Neural cell (in vitro differentiated cells): ENCODE measurements at regions not wholly inside any gene's neighbourhood (a gene's known extent, or its start where the extent isn't known, plus 50 kb on each side); places are given as distances from the start of the nearest gene placed in this dataset.

Source experiments
- H2AFZ ChIP-seq: fragments of 200-600, 300-800 bp; sonication (generic), shearing (Covaris generic); 2 replicates; pipeline ENCODE4 v1.6.0; 2014; ENCODE audit warnings: low read depth, mild to moderate bottlenecking, antibody characterized with exemption, low read length, moderate library complexity
- H3F3A ChIP-seq: fragments of 200-600 bp; shearing (Covaris generic); 2 replicates; pipeline ENCODE4 v1.6.1; 2016; ENCODE audit warnings: mild to moderate bottlenecking, moderate library complexity, mixed read lengths, antibody characterized with exemption, low read length; ENCODE audit not compliant: insufficient read depth, poor library complexity, severe bottlenecking
- H3K27ac ChIP-seq: fragments of 200-600, 300-800 bp; sonication (generic), shearing (Covaris generic); 2 replicates; pipeline ENCODE4 v1.5.1; 2014; ENCODE audit warnings: mild to moderate bottlenecking, low read length, moderate library complexity
- H3K27me3 ChIP-seq: fragments of 300-800, 200-600 bp; sonication (generic), shearing (Covaris generic); 2 replicates; pipeline ENCODE4 v1.6.0; 2014; ENCODE audit warnings: mild to moderate bottlenecking, low read depth, low read length, moderate library complexity; ENCODE audit not compliant: insufficient read depth
- H3K36me3 ChIP-seq: fragments of 300-800, 200-600 bp; sonication (generic), shearing (Covaris generic); 2 replicates; pipeline ENCODE4 v1.5.1; 2014; ENCODE audit warnings: mild to moderate bottlenecking, antibody characterized with exemption, low read length, moderate library complexity; ENCODE audit not compliant: insufficient read depth
- H3K4me2 ChIP-seq: fragments of 300-800, 200-600 bp; sonication (generic), shearing (Covaris generic); 2 replicates; pipeline ENCODE4 v1.6.0; 2014; ENCODE audit warnings: mild to moderate bottlenecking, low read length
- H3K4me3 ChIP-seq: fragments of 300-800, 200-600 bp; sonication (generic), shearing (Covaris generic); 2 replicates; pipeline ENCODE4 v1.5.1; 2014; ENCODE audit warnings: mild to moderate bottlenecking, low read length, moderate library complexity
- H3K79me2 ChIP-seq: fragments of 200-600 bp; shearing (Covaris generic); replicated peaks from 2 replicates; pipeline ENCODE4 v1.6.0; 2014; ENCODE audit warnings: mild to moderate bottlenecking, low read length, moderate library complexity; ENCODE audit not compliant: insufficient read depth
- H3K9ac ChIP-seq: fragments of 300-800, 200-600 bp; sonication (generic), shearing (Covaris generic); 2 replicates; pipeline ENCODE4 v1.6.1; 2016; ENCODE audit warnings: mild to moderate bottlenecking, low read length, mixed read lengths
- H3K9me2 ChIP-seq: fragments of 200-600 bp; shearing (Covaris generic); 2 replicates; pipeline ENCODE4 v1.6.1; 2016; ENCODE audit warnings: mild to moderate bottlenecking, low read length, mixed read lengths; ENCODE audit not compliant: insufficient read depth
- H3K9me3 ChIP-seq: fragments of 200-600, 300-800 bp; sonication (generic), shearing (Covaris generic); 2 replicates; pipeline ENCODE4 v1.6.1; 2016; ENCODE audit warnings: mild to moderate bottlenecking, mixed run types, low read length, moderate library complexity, mixed read lengths
- H4K20me1 ChIP-seq: fragments of 200-600 bp; shearing (Covaris generic); 2 replicates; pipeline ENCODE4 v1.6.1; 2016; ENCODE audit warnings: mild to moderate bottlenecking, mixed run types; ENCODE audit not compliant: insufficient read depth
- EP300 ChIP-seq: fragments of 450-650 bp; conservative IDR thresholded peaks from 2 replicates; pipeline ENCODE4 v1.6.1; 2014; ENCODE audit warnings: antibody characterized with exemption, mild to moderate bottlenecking, moderate library complexity; ENCODE audit not compliant: poor library complexity, severe bottlenecking
- EZH2 ChIP-seq: fragments of 200-600, 300-800 bp; shearing (Covaris generic), sonication (generic); IDR thresholded peaks from 2 replicates; pipeline ENCODE4 v1.6.1; 2014; ENCODE audit warnings: antibody characterized with exemption, low read length, borderline replicate concordance, mild to moderate bottlenecking; ENCODE audit not compliant: insufficient read depth, poor library complexity, severe bottlenecking
- MXI1 ChIP-seq: fragments of 450-650 bp; conservative IDR thresholded peaks from 2 replicates; pipeline ENCODE4 v1.6.1; 2014; ENCODE audit warnings: antibody characterized with exemption, mild to moderate bottlenecking; ENCODE audit not compliant: poor library complexity, severe bottlenecking
- POLR2AphosphoS5 ChIP-seq: IDR thresholded peaks from 2 replicates; pipeline ENCODE4 v1.6.1; 2012
- RAD21 ChIP-seq: fragments of 450-650 bp; conservative IDR thresholded peaks from 2 replicates; pipeline ENCODE4 v1.6.1; 2014; ENCODE audit warnings: antibody characterized with exemption, mild to moderate bottlenecking, moderate library complexity
- SMC3 ChIP-seq: fragments of 450-650 bp; conservative IDR thresholded peaks from 2 replicates; pipeline ENCODE4 v1.6.1; 2014; ENCODE audit warnings: antibody characterized with exemption, mild to moderate bottlenecking, moderate library complexity; ENCODE audit not compliant: poor library complexity
- TAF1 ChIP-seq: IDR thresholded peaks from 2 replicates; pipeline ENCODE4 v1.6.1; 2012; ENCODE audit warnings: low read depth
- TF ChIP-seq, protein P1 (sequence below): fragments of 450-650 bp; IDR thresholded peaks from 2 replicates; pipeline ENCODE4 v1.5.1; 2014; ENCODE audit warnings: antibody characterized with exemption, mild to moderate bottlenecking, moderate library complexity; ENCODE audit not compliant: poor library complexity, severe bottlenecking
- TF ChIP-seq, protein P2 (sequence below): IDR thresholded peaks from 2 replicates; pipeline ENCODE4 v1.6.1; 2012; ENCODE audit warnings: borderline replicate concordance

DNA sequence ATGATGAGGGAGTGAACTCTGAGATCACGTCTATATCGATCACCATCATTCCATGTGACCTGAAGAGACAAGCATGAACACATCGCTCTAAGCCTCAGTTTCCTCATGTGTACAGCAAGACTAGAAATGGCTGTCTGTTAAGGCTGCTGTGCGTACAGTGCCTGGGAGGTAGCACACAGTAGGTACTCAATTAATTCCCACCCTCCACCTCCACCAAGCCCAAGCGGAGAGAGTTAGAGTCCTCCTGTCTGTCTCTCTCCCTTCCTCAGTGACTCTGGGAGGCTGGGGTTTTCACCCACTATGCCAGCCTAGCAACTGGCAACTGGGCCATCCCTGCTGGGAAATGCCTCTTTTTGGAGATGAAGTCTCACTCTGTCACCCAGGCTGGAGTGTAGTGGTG is 318.3 kb upstream of the CCL2 start:
- Histone ChIP-seq H3K4me3 (no peak overlapping the region), H3K27me3 (no peaks in the 10 kb centered on the region), H3K4me2 (no peak overlapping the region), H3K79me2 (no peaks in the 10 kb centered on the region), H3F3A (no peaks in the 10 kb centered on the region), H3K27ac (no peak overlapping the region), H3K9ac (no peak overlapping the region), H3K9me2 (no peaks in the 10 kb centered on the region), H3K36me3 (no peaks in the 10 kb centered on the region), H2AFZ (no peak overlapping the region), H4K20me1 (no peaks in the 10 kb centered on the region), H3K9me3 (no peaks in the 10 kb centered on the region)
- TF ChIP-seq POLR2AphosphoS5 (no peak), EZH2 (no peak), SMC3 (no peak), RAD21 (no peak), EP300 (no peak), TAF1 (no peak), MXI1 (no peak)
- TF ChIP-seq, protein P1, sequence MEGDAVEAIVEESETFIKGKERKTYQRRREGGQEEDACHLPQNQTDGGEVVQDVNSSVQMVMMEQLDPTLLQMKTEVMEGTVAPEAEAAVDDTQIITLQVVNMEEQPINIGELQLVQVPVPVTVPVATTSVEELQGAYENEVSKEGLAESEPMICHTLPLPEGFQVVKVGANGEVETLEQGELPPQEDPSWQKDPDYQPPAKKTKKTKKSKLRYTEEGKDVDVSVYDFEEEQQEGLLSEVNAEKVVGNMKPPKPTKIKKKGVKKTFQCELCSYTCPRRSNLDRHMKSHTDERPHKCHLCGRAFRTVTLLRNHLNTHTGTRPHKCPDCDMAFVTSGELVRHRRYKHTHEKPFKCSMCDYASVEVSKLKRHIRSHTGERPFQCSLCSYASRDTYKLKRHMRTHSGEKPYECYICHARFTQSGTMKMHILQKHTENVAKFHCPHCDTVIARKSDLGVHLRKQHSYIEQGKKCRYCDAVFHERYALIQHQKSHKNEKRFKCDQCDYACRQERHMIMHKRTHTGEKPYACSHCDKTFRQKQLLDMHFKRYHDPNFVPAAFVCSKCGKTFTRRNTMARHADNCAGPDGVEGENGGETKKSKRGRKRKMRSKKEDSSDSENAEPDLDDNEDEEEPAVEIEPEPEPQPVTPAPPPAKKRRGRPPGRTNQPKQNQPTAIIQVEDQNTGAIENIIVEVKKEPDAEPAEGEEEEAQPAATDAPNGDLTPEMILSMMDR, result no peak
- TF ChIP-seq, protein P2, sequence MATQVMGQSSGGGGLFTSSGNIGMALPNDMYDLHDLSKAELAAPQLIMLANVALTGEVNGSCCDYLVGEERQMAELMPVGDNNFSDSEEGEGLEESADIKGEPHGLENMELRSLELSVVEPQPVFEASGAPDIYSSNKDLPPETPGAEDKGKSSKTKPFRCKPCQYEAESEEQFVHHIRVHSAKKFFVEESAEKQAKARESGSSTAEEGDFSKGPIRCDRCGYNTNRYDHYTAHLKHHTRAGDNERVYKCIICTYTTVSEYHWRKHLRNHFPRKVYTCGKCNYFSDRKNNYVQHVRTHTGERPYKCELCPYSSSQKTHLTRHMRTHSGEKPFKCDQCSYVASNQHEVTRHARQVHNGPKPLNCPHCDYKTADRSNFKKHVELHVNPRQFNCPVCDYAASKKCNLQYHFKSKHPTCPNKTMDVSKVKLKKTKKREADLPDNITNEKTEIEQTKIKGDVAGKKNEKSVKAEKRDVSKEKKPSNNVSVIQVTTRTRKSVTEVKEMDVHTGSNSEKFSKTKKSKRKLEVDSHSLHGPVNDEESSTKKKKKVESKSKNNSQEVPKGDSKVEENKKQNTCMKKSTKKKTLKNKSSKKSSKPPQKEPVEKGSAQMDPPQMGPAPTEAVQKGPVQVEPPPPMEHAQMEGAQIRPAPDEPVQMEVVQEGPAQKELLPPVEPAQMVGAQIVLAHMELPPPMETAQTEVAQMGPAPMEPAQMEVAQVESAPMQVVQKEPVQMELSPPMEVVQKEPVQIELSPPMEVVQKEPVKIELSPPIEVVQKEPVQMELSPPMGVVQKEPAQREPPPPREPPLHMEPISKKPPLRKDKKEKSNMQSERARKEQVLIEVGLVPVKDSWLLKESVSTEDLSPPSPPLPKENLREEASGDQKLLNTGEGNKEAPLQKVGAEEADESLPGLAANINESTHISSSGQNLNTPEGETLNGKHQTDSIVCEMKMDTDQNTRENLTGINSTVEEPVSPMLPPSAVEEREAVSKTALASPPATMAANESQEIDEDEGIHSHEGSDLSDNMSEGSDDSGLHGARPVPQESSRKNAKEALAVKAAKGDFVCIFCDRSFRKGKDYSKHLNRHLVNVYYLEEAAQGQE, result no peak

DNA sequence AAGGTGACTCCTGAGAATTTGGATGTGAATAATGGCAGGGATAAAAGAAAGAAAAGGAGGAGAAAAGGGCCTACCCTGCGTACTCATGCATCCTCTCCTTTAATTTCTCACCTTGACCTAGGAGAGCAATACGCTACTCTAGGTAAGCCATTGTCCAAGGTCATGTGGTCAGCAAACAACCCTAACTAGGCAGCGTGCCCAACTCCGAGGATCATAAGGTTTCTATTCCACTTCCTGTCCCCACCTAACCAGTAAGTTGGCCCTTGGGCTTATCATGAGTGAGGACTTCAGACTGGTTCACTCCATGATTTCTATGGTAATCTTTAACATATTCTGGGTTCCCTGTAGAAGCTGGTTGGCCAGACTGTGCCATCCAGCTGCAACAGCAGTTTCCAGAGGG is 315.1 kb upstream of the CCL2 start:
- Histone ChIP-seq H3K36me3 (no peaks in the 10 kb centered on the region), H2AFZ (no peak overlapping the region)
- TF ChIP-seq EZH2 (no peak), EP300 (no peak), TAF1 (no peak), MXI1 (no peak), RAD21 (no peak), POLR2AphosphoS5 (no peak)
- TF ChIP-seq, protein P1, result no peak

More for the DNA sequence above, 315.1 kb upstream of the CCL2 start:
- no peaks in the 10 kb centered on the region for H4K20me1 ChIP-seq
- H3K27me3 ChIP-seq, result no peaks in the 10 kb centered on the region
- H3K4me2 ChIP-seq, result no peak overlapping the region
- no peaks in the 10 kb centered on the region for H3F3A ChIP-seq
- H3K9me2 ChIP-seq, result no peaks in the 10 kb centered on the region
- no peaks in the 10 kb centered on the region for H3K79me2 ChIP-seq
- no peaks in the 10 kb centered on the region for H3K9me3 ChIP-seq
- no peak overlapping the region for H3K4me3 ChIP-seq
- no peak overlapping the region for H3K27ac ChIP-seq
- no peak overlapping the region for H3K9ac ChIP-seq
